HG02970 (cell line): ENCODE measurements at regions not wholly inside any gene's neighbourhood (a gene's known extent, or its start where the extent isn't known, plus 50 kb on each side); places are given as distances from the start of the nearest gene placed in this dataset.

Experiments used
- ATAC-seq: cut with Tn5 transposase; IDR thresholded peaks from one replicate; pipeline ENCODE4 v1.9.1; 2021; ENCODE audit warnings: mild to moderate bottlenecking, moderate library complexity, moderate number of reproducible peaks; ENCODE audit not compliant: unreplicated experiment, low FRiP score

DNA sequence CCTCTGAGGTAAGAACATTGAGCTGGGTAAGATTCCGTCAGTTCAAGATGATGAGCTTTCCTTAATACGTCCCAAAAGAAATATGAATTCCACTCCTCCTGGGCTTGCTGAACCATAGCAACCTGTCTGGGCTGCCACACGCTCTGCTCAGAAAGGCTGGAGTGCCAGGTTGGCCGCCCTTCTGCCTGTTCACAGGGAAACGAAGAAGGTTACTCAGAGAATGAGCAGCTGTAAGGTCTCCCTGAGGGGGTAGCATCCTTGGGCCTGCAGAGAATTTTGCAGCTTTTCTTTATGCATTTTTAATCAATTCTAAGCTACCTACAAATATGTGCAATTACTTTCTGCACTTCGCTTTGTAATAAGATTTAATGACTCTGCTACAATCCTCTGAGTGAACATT is 130.7 kb upstream of the BACE2 start:
- no peak for ATAC-seq

DNA sequence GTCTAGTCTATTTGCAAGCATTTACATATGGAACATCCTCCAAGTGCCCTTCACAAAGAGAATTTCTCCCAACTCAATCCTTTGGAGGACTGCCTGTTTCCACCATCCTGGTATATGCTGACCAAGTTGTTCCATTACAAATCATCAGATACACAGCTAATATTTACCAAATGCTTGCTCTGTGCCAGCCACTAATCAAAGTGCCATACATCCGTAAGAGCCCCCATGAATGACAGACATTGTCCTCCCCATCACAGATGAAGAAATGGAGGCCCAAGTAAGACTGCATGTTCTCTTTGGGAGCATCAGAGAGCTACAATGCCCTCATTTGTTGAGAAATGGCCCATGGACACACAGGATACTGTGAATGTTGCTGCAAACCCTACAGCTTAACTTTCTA is 130.0 kb upstream of the BACE2 start:
- no peak for ATAC-seq

DNA sequence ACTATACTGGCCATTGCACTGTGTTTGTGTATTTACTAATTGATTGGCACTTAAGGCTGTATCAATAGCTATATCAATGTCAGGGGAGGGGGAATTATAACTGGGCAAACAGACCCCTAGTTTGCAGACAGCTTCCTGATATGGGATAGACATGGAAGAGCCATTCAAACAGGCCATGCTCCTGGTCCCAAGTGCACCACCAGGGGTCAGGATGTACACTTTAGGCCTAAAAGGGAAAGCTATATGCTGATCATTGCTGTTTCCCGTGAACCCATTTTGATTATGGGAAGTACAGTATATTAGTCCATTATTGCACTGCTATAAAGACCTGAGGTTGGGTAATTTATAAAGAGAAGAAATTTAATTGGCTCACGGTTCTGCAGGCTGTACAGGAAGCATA is 124.9 kb upstream of the BACE2 start:
- ATAC-seq = no peak

DNA sequence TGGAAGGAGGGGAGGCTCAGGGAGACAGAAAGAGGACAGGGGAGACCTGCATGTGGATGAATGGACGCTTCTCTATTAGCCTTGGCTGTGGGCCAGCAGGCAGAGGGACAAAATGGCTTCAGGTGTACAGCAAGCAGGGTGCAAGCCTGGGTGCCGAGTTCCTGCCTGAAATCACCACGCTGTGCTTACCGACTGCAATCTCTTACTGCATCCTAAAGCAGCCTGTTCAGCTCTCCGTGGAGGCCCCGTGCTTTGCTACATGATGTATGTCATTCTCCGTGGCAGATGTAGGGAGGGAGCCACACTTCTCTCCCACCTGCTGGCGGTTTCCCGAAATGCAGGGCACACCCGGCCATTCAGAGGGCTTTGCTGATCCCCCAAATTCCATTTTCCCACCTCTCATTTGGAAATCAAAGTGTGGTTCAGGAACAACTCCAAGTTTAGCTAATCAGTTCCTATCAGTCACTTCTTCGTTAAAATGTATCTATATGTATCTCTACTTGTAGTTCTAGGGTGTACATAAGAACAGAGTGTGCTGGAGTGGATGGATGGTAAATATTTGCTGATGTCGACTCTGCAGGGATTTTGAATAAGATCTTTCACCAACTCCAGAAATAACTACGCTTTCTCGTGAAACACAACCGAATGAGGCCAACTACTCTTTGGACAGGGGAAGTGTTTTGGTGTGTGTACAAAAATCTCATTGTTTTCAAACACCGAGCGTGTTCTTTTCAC is 122.3 kb upstream of the BACE2 start:
- no peak for ATAC-seq

DNA sequence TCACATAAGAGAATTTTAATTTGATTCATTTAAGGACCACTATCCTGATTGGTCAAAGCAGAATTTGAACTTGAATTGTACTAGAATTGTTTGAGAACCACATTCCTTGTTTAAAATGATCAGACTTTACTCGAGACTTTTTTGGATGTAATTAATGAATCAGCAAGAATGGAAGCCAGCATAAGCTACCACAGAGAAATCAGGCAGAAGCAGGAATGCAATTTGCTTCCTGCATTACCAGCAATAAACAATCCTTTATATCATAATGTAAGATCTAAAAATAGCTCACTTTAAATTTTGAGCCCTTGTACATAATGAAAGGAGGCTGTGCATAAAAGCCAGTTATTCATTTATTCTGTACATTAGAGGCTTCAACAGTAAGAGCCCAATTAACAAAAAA is 119.8 kb upstream of the BACE2 start:
- ATAC-seq = no peak

DNA sequence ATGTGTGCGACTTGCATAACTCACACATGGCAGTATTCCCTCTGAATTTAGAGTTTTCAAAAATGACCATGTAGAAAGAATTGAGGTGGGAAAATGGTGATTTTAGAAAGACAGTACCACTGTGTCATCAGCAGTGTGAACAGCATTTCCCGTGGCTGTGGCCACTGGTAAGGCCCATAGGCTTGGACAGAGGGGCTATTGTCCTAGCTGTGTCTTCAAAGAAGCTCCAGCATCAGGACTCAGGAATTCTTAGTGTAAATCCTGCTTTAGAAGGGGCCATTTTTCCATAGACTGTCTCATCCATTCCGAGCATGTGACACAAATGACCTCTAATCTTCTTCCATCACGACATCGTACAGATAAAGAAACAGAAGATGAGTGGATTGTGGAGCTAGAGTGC is 119.3 kb upstream of the BACE2 start:
- no peak for ATAC-seq

DNA sequence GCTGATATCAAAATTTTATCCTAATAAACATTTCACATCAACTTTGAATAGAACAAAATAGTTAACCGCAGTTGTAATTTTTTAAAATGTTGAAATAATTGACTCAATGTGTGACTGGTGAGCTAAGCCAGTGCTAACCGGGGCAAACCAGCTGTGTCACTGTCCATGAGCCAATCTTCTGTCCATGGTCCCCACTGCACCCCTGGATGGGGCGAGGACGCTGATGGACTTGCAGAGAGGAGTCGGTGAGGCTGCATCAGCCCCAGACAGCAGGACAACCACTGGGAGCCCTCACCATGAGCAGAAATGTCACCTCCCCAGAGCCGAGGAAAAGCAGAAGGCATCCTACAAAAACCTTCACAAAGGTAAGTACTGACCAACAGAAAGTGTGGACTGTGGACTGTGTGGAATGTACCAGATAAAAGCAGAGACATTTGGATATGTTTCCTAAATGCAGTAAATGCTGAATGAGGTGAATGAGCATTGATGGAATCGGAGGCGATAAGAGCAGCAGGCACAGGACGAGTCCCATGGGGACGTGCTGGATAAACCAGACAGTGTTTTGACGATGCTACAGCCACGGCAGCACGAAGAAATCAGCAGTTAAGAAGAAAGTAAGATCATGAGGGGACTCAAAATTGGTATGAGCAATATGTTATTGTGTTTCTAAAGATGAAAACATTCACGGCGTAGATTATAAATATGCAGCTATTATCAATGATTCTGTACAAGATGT is 115.0 kb upstream of the BACE2 start:
- no peak for ATAC-seq

DNA sequence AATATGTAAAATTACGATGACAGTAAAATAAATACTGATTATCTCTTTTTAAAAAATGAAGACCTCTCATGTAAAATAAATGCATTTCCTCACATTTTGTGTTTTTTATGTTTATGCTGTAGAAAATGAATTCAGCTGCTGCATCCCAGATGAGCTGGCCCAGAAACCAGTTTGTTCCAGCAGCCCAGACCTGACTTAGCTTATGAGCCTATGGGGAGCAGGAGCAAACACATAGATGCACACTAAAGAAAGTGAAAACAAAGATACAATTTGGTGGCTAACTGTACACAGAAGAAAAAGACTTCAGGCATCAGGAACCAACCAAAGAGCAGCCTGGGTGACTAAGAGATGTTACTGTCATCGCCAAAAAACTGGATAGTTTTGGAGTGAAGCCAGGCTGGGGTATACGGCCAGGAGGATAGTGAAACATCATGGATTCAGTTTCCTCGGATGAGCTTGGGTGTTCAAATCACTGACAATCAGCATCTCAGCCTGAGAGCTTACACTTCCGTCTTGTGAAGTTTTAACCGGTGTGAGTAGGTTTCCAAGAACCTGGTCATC is 113.9 kb upstream of the BACE2 start:
- no peak for ATAC-seq

DNA sequence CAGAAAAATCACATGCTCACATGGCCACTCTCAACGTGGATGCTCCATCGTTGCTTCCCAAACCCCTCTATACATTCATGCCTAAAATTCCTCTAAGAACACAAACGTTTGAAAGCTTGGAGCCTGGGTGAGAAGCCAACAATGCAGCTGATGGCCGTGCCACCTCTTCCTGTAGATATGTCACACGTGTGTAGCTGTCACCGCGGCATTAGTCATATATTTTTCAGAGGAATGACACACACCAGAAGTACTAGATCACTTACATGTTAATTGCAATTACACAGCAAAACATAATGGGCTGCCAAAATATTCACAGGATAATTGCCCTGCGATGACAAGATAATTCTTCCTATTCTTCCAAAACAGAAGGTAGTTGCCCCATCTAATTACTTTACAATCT is 112.7 kb upstream of the BACE2 start:
- ATAC-seq = no peak

DNA sequence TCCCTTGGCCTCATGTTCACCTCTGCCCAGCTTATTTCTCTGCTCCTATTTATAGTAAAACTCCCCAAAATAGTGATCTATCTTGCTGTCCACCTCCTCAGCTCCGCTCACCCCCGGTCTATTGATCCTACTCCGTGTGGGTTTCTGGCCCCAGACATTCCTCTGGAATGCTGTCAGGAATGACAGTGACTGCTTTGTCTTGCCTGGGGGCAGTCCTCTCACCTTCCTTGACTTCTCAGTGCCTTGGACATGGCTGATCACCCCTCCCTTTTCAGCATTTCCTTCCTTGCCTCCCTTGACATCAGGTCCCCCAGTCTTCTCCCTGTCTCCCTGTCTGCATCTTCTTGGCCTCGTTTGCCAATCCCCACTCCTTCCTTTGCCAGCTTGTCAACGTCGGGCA is 108.1 kb upstream of the BACE2 start:
- no peak for ATAC-seq

DNA sequence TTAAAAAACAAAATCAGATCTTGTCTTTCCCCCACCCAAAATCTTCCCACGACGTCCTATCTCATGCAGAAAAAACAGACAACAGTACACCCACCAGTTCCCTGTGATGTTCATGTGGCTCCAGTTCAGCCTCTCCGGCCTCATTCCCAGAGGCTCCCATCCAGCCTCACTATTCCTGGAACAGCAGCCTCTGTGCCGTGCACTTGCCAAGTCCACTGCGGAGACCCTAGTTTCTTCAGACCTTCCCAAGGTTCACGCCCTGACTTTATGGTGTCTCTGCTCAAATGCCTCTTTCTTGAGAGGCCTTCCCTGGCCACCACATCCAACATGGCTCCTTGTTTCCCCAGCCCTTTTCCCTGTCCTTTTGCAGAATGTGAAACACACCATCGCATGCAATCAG is 106.3 kb upstream of the BACE2 start:
- ATAC-seq = no peak

DNA sequence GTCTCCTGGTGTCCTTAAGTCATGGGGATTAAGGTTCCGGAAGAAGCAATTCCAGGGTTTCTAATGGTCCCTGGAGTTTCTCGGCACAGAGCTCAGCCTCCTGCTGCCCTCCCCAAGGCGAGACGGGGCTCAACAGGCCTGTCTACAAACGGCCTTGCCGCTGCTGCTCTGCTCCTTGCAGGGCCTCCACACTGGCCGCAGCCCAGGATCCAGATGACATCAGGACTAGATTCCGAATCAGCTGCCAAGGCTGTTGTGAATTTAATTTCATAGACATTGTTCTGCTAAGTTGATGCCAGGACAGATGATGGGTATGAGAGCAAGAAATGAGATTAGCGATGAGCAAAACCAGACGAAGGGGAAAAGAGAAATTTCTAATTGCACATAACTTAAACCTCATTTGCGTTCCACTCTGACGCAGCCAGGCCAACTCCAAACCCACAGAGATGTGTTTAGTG is 103.6 kb upstream of the BACE2 start:
- no peak for ATAC-seq

DNA sequence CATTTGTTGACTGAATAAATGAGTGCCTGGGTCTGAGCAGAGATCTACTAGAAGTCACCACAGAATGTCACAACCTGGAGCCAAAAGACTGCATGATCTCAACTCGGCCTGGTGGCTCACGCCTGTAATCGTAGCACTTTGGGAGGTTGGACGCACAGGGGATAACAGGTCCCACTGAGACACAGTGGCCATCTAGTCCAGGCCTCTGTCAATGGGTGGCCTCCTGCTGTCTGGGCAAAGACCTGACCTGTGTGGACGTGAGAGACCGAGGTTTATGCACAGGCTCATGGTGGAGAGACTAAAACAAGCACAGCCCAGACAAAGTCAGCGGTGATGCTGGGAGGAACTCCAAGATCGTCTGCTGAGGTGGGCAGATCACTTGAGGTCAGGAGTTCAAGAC is 103.0 kb upstream of the BACE2 start:
- no peak for ATAC-seq

DNA sequence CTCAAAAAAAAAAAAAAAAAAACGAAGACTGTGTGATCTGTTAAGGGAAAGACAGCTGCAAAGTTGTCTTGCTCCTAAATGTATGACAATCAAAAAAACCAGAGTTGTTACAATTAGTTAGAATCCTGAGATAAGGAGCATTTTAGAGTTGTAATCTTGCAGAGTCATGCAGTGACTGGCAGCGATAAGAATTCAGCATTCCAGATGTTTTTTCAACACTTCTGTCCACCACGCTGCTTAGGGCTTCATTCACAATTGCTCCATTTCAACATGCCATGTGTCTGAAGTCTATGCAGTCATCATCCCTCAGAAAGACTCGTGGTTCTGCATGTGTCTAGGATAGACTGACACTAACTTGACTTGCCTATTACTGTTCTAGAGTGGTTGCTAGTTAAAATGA is 102.4 kb upstream of the BACE2 start:
- ATAC-seq = no peak

DNA sequence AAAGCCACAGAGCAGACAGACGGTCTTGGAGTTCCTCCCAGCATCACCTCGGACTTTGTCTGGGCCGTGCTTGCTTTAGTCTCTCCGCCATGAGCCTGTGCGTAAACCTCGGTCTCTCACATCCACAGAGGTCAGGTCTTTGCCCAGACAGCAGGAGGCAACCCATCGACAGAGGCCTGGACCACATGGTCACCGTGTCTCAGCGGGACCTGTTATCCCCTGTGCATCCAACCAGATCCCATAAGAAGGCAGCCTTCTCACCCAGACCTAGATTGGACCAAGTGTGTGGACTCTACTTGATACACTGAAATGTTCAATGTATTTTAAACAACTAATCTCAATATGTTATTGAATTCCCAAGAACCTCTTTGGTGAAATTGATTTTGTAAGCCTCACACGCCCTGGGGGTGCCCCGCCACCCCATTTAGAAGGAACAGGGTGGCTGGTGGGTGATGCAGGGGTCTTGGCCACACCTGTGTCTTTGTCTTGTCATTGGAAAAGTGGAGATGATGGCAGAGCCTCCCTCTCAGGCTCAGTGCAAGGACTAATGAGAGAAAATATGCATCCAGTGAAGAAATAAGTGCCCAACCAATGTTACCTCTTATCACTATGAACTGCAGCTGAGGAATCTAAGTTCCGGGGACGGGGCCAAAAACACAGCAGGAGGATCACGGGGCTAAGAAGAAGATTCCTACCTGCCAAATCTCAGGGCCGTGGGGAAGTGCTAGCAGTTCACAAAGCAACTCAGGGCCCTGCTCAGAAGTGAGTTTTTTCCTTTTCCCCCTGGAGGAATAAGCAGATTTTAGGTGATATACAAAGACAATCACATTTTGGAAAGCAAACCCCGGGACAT is 101.6 kb upstream of the BACE2 start:
- no peak for ATAC-seq

DNA sequence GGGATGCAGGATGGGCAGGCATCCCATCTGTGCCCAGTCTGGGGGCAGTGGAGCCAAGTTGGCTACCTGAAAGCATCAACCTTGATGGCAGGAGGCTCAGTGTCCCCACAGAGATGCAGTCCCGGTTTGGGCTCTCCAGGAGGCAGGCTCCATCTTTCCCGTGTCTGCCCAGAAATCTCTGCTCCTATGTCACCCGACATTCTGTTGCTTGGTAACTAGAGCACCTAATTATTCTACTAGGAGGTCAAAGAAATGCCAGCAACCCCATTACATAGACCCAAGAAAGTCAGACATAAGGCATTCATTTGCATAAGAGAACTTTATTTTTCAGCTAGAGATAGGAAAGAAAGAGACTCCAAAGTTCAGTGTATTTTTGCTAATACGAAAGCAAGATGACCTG is 100.3 kb upstream of the BACE2 start:
- no peak for ATAC-seq

DNA sequence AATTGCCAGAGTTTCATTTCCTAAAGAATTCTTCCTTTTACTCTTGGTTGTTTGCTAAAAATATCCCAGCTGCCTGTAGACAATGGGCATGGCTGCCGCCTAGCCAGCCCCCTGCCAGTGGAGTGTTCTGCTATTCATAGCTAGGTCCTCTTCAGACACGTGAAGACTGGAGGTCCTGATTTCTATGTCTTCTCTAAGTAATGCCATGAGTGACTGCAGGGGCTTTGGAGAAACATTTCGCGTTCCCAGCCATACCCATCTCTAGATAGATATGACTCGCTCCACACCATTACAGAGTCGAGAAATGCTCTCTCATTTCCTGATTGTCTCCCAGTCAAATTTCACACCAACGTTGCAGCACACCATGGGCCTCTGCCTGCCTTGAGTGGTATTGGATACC is 99.5 kb upstream of the BACE2 start:
- no peak for ATAC-seq

DNA sequence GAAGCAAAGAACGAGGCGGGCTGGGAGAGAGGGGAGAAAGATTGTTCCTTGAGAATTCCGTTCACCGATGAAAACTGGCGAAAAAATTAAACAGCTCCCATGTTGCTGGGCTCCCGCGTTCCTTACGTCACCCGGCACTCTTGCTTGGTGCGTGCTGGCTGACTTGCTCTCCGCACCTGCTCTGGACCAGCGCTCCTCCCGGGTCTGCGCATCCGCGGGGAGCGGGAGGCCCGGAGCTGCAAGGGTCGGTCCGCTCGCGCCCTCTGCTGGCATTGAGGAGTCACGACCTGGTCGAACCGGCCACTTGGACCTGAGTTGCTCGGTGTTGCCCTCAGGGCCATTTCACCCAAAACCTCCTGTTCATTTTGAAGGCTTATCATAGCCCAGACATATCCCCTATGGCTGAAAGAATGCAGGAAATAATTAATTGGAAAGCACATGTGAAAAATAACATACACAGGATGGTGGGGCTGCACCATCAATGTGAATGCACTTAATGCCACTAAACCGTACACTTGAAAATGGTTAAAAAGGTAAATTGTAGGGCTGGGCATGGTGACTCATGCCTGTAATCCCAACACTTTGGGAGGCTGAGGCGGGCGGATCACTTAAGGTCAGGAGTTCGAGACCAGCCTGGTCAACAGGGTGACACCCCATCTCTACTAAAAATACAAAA is 98.9 kb upstream of the BACE2 start:
- ATAC-seq = peak; percentile 55

DNA sequence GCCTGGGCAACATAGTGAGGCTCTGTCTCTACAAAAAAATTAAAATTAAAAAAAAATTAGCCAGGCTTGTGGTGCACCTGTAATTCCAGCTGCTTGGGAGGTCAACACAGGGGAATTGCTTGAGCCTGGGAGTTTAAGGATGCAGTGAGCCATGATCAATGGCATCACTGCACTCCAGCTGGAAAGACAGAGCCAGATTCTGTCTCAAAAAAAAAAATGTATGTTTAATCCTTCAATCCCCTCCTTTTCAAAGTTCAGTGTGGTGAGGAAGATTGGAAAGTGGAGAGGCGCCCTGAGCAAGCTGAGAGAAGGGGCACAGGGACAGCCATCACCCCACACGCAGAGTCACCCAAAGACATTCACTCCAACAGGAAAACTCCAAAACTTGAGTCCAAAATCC is 97.7 kb upstream of the BACE2 start:
- ATAC-seq = no peak
